Loucy (cell line): ENCODE measurements at regions not wholly inside any gene's neighbourhood (a gene's known extent, or its start where the extent isn't known, plus 50 kb on each side); places are given as distances from the start of the nearest gene placed in this dataset.

ENCODE experiments used
- H2AFZ ChIP-seq: fragments of 200-600 bp; sonication (generic); 2 replicates; pipeline ENCODE4 v1.6.0; 2016; ENCODE audit warnings: antibody characterized with exemption, mild to moderate bottlenecking, low read length, moderate library complexity
- H3F3A ChIP-seq: fragments of 200-600 bp; 2 replicates; pipeline ENCODE4 v1.6.0; 2016; ENCODE audit warnings: antibody characterized with exemption, low read depth, mild to moderate bottlenecking
- H3K27me3 ChIP-seq: fragments of 200-600 bp; sonication (generic); 2 replicates; pipeline ENCODE4 v1.6.1; 2014; ENCODE audit warnings: low read length, mild to moderate bottlenecking; ENCODE audit not compliant: insufficient read depth, poor library complexity, severe bottlenecking
- H3K36me3 ChIP-seq: fragments of 200-600 bp; sonication (generic); 2 replicates; pipeline ENCODE4 v1.6.1; 2016; ENCODE audit warnings: low read length; ENCODE audit not compliant: insufficient read depth
- H3K4me1 ChIP-seq: fragments of 200-600 bp; sonication (generic); 2 replicates; pipeline ENCODE4 v1.5.1; 2014; ENCODE audit warnings: low read length, mild to moderate bottlenecking; ENCODE audit not compliant: insufficient read depth, poor library complexity, severe bottlenecking
- H3K4me2 ChIP-seq: fragments of 200-600 bp; sonication (generic); 2 replicates; pipeline ENCODE4 v1.6.0; 2014; ENCODE audit warnings: antibody characterized with exemption, low read length, low read depth, mild to moderate bottlenecking; ENCODE audit not compliant: poor library complexity, severe bottlenecking
- H3K4me3 ChIP-seq: fragments of 200-600 bp; sonication (generic); 2 replicates; pipeline ENCODE4 v1.5.1; 2014; ENCODE audit warnings: low read length, mild to moderate bottlenecking, mixed read lengths; ENCODE audit not compliant: poor library complexity, severe bottlenecking
- H3K79me2 ChIP-seq: fragments of 200-600 bp; sonication (generic); 2 replicates; pipeline ENCODE4 v1.6.1; 2014; ENCODE audit warnings: low read length; ENCODE audit not compliant: insufficient read depth
- H3K9ac ChIP-seq: fragments of 200-600 bp; sonication (generic); 2 replicates; pipeline ENCODE4 v1.6.0; 2014; ENCODE audit warnings: mild to moderate bottlenecking, low read depth, low read length, moderate library complexity; ENCODE audit not compliant: poor library complexity, severe bottlenecking
- H3K9me2 ChIP-seq: fragments of 200-600 bp; sonication (generic); replicated peaks from 2 replicates; pipeline ENCODE4 v1.6.1; 2016; ENCODE audit warnings: low read depth, low read length, mixed read lengths
- H3K9me3 ChIP-seq: fragments of 200-600 bp; sonication (generic); 2 replicates; pipeline ENCODE4 v1.6.1; 2014; ENCODE audit warnings: mild to moderate bottlenecking, antibody characterized with exemption, low read length, low read depth; ENCODE audit not compliant: insufficient read depth
- H4K20me1 ChIP-seq: fragments of 200-600 bp; sonication (generic); 2 replicates; pipeline ENCODE4 v1.6.0; 2014; ENCODE audit warnings: antibody characterized with exemption, low read length, mild to moderate bottlenecking; ENCODE audit not compliant: insufficient read depth, poor library complexity, severe bottlenecking
- CTCF ChIP-seq: fragments of 200-600 bp; sonication (generic); conservative IDR thresholded peaks from 2 replicates; pipeline ENCODE4 v1.5.1; 2014; ENCODE audit warnings: mild to moderate bottlenecking, antibody characterized with exemption, low read length
- EZH2phosphoT487 ChIP-seq: fragments of 200-600 bp; IDR thresholded peaks from 2 replicates; pipeline ENCODE4 v1.6.1; 2018; ENCODE audit warnings: antibody characterized with exemption, mild to moderate bottlenecking, moderate library complexity, borderline replicate concordance

GRCh38 chr4:95754667-95755066 is 85.2 kb upstream of the PDHA2 start:
- H4K20me1 ChIP-seq, result no peaks in the 10 kb centered on the region
- no peak overlapping the region for H3K9ac ChIP-seq
- no peaks in the 10 kb centered on the region for H3K27me3 ChIP-seq
- no peak overlapping the region for H3K4me3 ChIP-seq
- H3K4me2 ChIP-seq, result no peak overlapping the region
- H3K4me1 ChIP-seq, result peaks cover 17% of the 10 kb centered on the region
- no peak for TF ChIP-seq EZH2phosphoT487
- TF ChIP-seq CTCF, result no peak
- H2AFZ ChIP-seq, result no peak overlapping the region
- no peaks in the 10 kb centered on the region for H3K36me3 ChIP-seq
- no peaks in the 10 kb centered on the region for H3F3A ChIP-seq
- H3K9me3 ChIP-seq, result no peaks in the 10 kb centered on the region
- H3K9me2 ChIP-seq, result no peaks in the 10 kb centered on the region
- H3K79me2 ChIP-seq, result no peaks in the 10 kb centered on the region

GRCh38 chr4:95749204-95749603 is 90.7 kb upstream of the PDHA2 start:
- TF ChIP-seq CTCF (no peak), EZH2phosphoT487 (no peak)
- Histone ChIP-seq H3K79me2 (no peaks in the 10 kb centered on the region), H3K4me1 (no peaks in the 10 kb centered on the region), H3K36me3 (no peaks in the 10 kb centered on the region), H3K9me3 (no peaks in the 10 kb centered on the region), H4K20me1 (no peaks in the 10 kb centered on the region), H3K4me2 (no peak overlapping the region), H2AFZ (no peak overlapping the region), H3F3A (no peaks in the 10 kb centered on the region), H3K9ac (no peak overlapping the region), H3K9me2 (no peaks in the 10 kb centered on the region), H3K27me3 (no peaks in the 10 kb centered on the region), H3K4me3 (no peak overlapping the region)

- Histone ChIP-seq H3F3A (no peaks in the 10 kb centered on the region), H4K20me1 (no peaks in the 10 kb centered on the region), H3K79me2 (no peaks in the 10 kb centered on the region), H3K4me1 (no peaks in the 10 kb centered on the region), H3K4me3 (no peak overlapping the region), H3K4me2 (no peak overlapping the region), H3K9me2 (no peaks in the 10 kb centered on the region), H2AFZ (no peak overlapping the region), H3K9ac (no peak overlapping the region), H3K36me3 (no peaks in the 10 kb centered on the region), H3K9me3 (no peaks in the 10 kb centered on the region), H3K27me3 (no peaks in the 10 kb centered on the region)
- TF ChIP-seq CTCF (no peak), EZH2phosphoT487 (no peak)
These were observed 97.0 kb upstream of the PDHA2 start for GRCh38 chr4:95742872-95743271.
